Adrenal gland (tissue), 5 donors: ENCODE measurements at regions not wholly inside any gene's neighbourhood (a gene's known extent, or its start where the extent isn't known, plus 50 kb on each side); places are given as distances from the start of the nearest gene placed in this dataset.

Source experiments
- CTCF ChIP-seq, 6 experiments: fragments of 450-650 bp in 4 of 6; fragments of 200-600 bp in 2 of 6; sonication (generic) in 1 of 6; IDR thresholded peaks; 1 replicate in 5 of 6; 2 replicates in 1 of 6; pipeline versions ENCODE4 v1.5.1 to v1.8.0; 2016 to 2021; ENCODE audit warnings: antibody characterized with exemption in 6 of 6, mild to moderate bottlenecking in 2 of 6, moderate library complexity in 1 of 6
- POLR2A ChIP-seq, 2 donors: fragments of 450-650 bp; IDR thresholded peaks; one replicate each; pipeline ENCODE4 v1.6.1; 2017; ENCODE audit warnings: antibody characterized with exemption in 2 of 2, mild to moderate bottlenecking in 2 of 2, moderate library complexity in 1 of 2
- donor health status: DM: no; HTN: no; CAD: no.

- TF ChIP-seq POLR2A (IDR thresholded peaks at IDR 0.05) = no peak
- TF ChIP-seq CTCF (IDR thresholded peaks at IDR 0.05) = no peak
These were observed 215.6 kb downstream of the MTX2 start for GRCh38 chr2:176484838-176485237.
